Endothelial cell of umbilical vein (primary cell): ENCODE measurements at regions not wholly inside any gene's neighbourhood (a gene's known extent, or its start where the extent isn't known, plus 50 kb on each side); places are given as distances from the start of the nearest gene placed in this dataset.

Experiments
- CTCF ChIP-seq, 2 donors: IDR thresholded peaks; 1 replicate in 1 of 2; 2 replicates in 1 of 2; pipeline ENCODE4 v1.5.1; 2011; ENCODE audit warnings: low read length in 2 of 2, mild to moderate bottlenecking in 2 of 2, moderate library complexity in 2 of 2, control low read depth in 1 of 2, inconsistent platforms in 1 of 2, low read depth in 1 of 2; ENCODE audit not compliant: insufficient read depth in 1 of 2; ENCODE audit errors: extremely low read depth in 1 of 2
- POLR2A ChIP-seq: IDR thresholded peaks from 2 replicates; pipeline ENCODE4 v1.6.1; 2012; ENCODE audit warnings: low read depth, mild to moderate bottlenecking, control low read depth, low read length
- POLR2AphosphoS5 ChIP-seq: IDR thresholded peaks from 2 replicates; pipeline ENCODE4 v1.6.1; 2012; ENCODE audit warnings: low read depth, mild to moderate bottlenecking, control low read depth, low read length, moderate library complexity; ENCODE audit not compliant: insufficient read depth

GRCh38 chr4:115970859-115971258, 857.4 kb upstream of the NDST4 start:
- TF ChIP-seq POLR2AphosphoS5 (no peak), CTCF (IDR thresholded peaks at IDR 0.05; ENCODE audit: extremely low read depth in 1 of 2, insufficient read depth in 1 of 2, low read depth in 1 of 2, low read length in 2 of 2) (no peak), POLR2A (no peak)
